Upper lobe of left lung (tissue), 4 donors: ENCODE measurements at regions not wholly inside any gene's neighbourhood (a gene's known extent, or its start where the extent isn't known, plus 50 kb on each side); places are given as distances from the start of the nearest gene placed in this dataset.

ENCODE experiments used
- POLR2A ChIP-seq, 4 donors: fragments of 450-650 bp; IDR thresholded peaks; one replicate each; pipeline ENCODE4 v1.5.1; 2016 to 2017; ENCODE audit warnings: antibody characterized with exemption in 4 of 4, mild to moderate bottlenecking in 2 of 4
- TF ChIP-seq, protein P1 (sequence below), 6 experiments: fragments of 450-650 bp in 4 of 6; fragments of 200-600 bp in 2 of 6; sonication (generic) in 2 of 6; IDR thresholded peaks; one replicate each; pipeline ENCODE4 v1.5.1; 2016 to 2019; ENCODE audit warnings: antibody characterized with exemption in 6 of 6

- TF ChIP-seq, protein P1, sequence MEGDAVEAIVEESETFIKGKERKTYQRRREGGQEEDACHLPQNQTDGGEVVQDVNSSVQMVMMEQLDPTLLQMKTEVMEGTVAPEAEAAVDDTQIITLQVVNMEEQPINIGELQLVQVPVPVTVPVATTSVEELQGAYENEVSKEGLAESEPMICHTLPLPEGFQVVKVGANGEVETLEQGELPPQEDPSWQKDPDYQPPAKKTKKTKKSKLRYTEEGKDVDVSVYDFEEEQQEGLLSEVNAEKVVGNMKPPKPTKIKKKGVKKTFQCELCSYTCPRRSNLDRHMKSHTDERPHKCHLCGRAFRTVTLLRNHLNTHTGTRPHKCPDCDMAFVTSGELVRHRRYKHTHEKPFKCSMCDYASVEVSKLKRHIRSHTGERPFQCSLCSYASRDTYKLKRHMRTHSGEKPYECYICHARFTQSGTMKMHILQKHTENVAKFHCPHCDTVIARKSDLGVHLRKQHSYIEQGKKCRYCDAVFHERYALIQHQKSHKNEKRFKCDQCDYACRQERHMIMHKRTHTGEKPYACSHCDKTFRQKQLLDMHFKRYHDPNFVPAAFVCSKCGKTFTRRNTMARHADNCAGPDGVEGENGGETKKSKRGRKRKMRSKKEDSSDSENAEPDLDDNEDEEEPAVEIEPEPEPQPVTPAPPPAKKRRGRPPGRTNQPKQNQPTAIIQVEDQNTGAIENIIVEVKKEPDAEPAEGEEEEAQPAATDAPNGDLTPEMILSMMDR (IDR thresholded peaks at IDR 0.05) = no peak
- TF ChIP-seq POLR2A (IDR thresholded peaks at IDR 0.05) = no peak
Measured at GRCh38 chr1:62995173-62995572, 211.2 kb downstream of the ATG4C start.
